ENCODE measurements at regions not wholly inside any gene's neighbourhood (a gene's known extent, or its start where the extent isn't known, plus 50 kb on each side); places are given as distances from the start of the nearest gene placed in this dataset.

DNA sequence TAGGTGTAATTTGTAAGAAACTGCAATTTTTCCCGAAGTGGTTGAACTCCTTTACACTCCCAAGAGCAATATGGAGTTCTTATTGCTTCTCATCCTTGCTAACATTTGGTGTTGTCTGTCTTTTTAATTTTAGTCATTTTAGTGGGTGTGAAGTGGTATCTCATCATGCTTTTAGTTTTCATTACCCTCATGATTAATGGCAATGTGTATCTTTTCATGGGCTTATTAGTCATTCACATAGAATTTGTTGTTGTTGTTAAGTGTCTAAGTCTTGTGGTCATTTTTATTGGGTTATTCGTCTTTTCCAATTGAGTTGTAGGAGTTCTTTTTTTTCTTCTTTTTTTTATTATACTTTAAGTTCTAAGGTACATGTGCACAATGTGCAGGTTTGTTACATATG, 238.3 kb upstream of the SESN3 start:
- Histone ChIP-seq H3K27me3 (no peaks in the 10 kb centered on the region), H4K20me1 (no peaks in the 10 kb centered on the region), H3K4me3 (no peak overlapping the region), H3K9me3 (no peaks in the 10 kb centered on the region), H3K4me2 (no peak overlapping the region), H3K4me1 (no peaks in the 10 kb centered on the region), H3K27ac (no peak overlapping the region), H3K9ac (no peak overlapping the region), H3K36me3 (no peaks in the 10 kb centered on the region)
- TF ChIP-seq Cebpa-rat (IDR thresholded peaks at IDR 0.05): no peak

DNA sequence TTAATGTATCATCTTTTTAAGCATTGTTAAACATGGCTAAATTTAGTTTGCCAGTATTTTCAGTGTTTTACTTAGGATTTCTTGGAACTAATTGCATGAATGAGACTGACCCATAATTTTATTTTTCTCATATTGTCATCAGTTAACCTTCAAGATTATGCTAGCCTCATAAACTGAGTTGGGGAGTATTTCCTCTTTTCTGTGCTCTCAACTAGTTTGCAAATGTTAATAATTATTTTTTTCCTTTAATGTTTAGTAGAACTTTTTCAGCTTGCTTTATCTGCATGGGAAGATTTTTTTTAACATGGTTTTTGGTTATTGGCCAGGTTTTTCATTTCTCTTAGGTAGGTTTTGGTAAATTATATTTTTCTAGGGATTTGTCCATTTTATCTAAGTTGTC, 235.4 kb upstream of the SESN3 start:
- no peaks in the 10 kb centered on the region for H3K9me3 ChIP-seq
- no peaks in the 10 kb centered on the region for H4K20me1 ChIP-seq
- no peak overlapping the region for H3K4me3 ChIP-seq
- H3K36me3 ChIP-seq: no peaks in the 10 kb centered on the region
- H3K4me2 ChIP-seq: no peak overlapping the region
- H3K27me3 ChIP-seq: no peaks in the 10 kb centered on the region
- no peak overlapping the region for H3K27ac ChIP-seq
- no peaks in the 10 kb centered on the region for H3K4me1 ChIP-seq
- no peak overlapping the region for H3K9ac ChIP-seq
- TF ChIP-seq Cebpa-rat (IDR thresholded peaks at IDR 0.05): no peak

DNA sequence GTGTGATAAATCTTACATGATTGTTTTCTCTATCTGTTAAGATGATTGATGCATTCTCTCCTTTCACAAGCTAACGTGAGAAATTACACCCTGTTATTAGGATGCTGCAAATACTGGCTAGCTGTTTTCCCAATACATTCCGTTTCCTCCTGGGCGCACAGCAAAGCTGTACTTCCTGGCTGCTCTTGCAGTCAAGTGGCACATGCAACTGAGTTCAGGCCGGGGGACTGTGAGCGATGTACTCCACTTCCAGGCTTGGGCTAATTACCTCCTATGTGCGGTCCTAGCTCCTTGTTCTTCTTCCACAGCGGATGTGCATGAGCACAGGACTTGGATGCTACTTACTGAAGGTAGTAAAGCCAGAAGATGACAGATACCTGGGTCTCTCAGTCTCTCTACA, 234.9 kb upstream of the SESN3 start:
- no peaks in the 10 kb centered on the region for H3K4me1 ChIP-seq
- H4K20me1 ChIP-seq: no peaks in the 10 kb centered on the region
- H3K9me3 ChIP-seq: no peaks in the 10 kb centered on the region
- H3K4me2 ChIP-seq: no peak overlapping the region
- no peaks in the 10 kb centered on the region for H3K27me3 ChIP-seq
- no peak overlapping the region for H3K4me3 ChIP-seq
- no peak overlapping the region for H3K9ac ChIP-seq
- no peaks in the 10 kb centered on the region for H3K36me3 ChIP-seq
- no peak for TF ChIP-seq Cebpa-rat (IDR thresholded peaks at IDR 0.05)
- H3K27ac ChIP-seq: no peak overlapping the region

DNA sequence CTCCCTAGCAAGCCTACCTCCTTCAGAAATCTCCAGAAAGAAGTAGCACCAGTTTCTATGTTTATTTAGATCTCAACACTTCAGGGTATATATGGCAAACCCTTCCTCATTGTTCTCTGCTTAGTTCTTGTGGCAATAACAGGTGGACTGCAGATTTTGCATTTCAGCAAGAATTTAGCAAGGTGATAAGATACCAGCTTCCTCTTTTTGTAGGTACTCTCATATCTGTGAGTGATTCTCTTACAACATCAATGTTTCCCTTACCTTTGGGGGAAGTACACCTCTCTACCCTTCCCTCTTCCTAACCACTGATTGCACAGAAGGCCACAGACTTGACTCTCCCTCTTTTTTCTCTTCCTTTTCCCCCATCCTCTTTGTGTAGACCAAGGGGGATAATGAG, 230.9 kb upstream of the SESN3 start:
- no peak overlapping the region for H3K4me3 ChIP-seq
- no peak overlapping the region for H3K9ac ChIP-seq
- no peak overlapping the region for H3K4me2 ChIP-seq
- no peak overlapping the region for H3K27ac ChIP-seq
- H3K27me3 ChIP-seq: no peaks in the 10 kb centered on the region
- 0 out of 2 replicates have a peak, but pooled peaks cover 3% of the 10 kb centered on the region for H3K9me3 ChIP-seq
- no peaks in the 10 kb centered on the region for H3K36me3 ChIP-seq
- H3K4me1 ChIP-seq: no peaks in the 10 kb centered on the region
- H4K20me1 ChIP-seq: no peaks in the 10 kb centered on the region
- no peak for TF ChIP-seq Cebpa-rat (IDR thresholded peaks at IDR 0.05)

DNA sequence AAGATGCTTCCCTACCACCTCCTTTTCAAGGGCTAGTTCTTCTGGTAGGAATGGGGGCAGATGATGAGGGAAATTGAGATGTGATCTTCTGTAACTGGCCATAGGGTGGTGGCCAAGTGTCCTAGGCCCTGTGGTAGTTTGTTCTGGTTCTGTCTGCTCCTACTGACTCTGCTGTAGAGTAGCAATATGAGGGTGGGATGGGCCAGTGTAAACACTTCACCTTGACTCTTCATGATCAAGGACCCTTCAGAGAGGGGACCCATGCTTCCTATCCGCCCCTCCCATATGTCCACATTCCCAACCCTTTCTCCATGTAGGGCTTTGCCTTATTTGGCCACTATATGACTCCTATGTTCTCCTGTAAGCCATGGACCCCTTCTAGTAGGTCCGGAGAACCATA, 230.3 kb upstream of the SESN3 start:
- Histone ChIP-seq H3K36me3 (no peaks in the 10 kb centered on the region), H3K9me3 (0 out of 2 replicates have a peak, but pooled peaks cover 3% of the 10 kb centered on the region), H3K4me2 (no peak overlapping the region), H3K27me3 (no peaks in the 10 kb centered on the region), H3K4me3 (no peak overlapping the region), H3K9ac (no peak overlapping the region), H3K27ac (no peak overlapping the region), H4K20me1 (no peaks in the 10 kb centered on the region), H3K4me1 (no peaks in the 10 kb centered on the region)
- TF ChIP-seq Cebpa-rat (IDR thresholded peaks at IDR 0.05): no peak

DNA sequence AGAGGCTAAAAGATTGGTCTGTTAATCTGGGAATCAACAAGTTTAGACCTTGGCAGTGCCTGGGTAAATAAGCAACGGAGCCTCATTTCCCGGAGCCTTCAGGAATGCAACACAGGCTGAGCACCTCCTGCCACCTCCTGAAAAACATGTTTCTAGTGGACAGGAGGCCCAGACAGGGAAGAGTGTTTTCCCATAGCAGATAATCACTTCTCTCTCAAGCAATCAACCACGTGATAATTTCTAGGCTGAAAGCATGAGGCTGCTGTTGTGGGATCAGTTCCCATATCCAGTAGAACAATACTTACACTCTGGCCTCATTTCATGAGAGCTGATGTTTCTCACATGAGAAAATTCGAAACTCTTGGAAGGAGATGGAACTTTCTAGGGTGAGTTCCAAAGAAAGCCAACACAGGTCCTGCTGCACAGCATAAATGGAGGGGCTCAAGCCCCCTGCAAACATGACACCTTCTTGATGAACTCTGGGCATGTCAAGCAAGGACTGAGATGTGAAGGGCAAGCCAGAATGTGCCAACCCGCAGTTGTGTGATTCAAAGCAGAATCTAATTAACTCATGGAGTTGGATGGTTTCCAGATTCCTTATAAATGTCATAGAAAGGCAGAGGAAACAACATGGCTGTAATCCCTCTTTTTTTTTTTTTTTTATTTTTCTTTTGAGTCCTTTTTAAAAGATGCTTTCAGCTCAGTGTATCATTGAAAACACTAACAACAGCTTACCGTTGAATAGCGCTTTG, 228.5 kb upstream of the SESN3 start:
- Histone ChIP-seq H3K36me3 (no peaks in the 10 kb centered on the region), H3K9me3 (0 out of 2 replicates have a peak, but pooled peaks cover 3% of the 10 kb centered on the region), H3K4me3 (no peak overlapping the region), H3K4me2 (no peak overlapping the region), H3K4me1 (no peaks in the 10 kb centered on the region), H4K20me1 (no peaks in the 10 kb centered on the region), H3K27ac (no peak overlapping the region), H3K27me3 (no peaks in the 10 kb centered on the region), H3K9ac (no peak overlapping the region)
- no peak for TF ChIP-seq Cebpa-rat (IDR thresholded peaks at IDR 0.05)

DNA sequence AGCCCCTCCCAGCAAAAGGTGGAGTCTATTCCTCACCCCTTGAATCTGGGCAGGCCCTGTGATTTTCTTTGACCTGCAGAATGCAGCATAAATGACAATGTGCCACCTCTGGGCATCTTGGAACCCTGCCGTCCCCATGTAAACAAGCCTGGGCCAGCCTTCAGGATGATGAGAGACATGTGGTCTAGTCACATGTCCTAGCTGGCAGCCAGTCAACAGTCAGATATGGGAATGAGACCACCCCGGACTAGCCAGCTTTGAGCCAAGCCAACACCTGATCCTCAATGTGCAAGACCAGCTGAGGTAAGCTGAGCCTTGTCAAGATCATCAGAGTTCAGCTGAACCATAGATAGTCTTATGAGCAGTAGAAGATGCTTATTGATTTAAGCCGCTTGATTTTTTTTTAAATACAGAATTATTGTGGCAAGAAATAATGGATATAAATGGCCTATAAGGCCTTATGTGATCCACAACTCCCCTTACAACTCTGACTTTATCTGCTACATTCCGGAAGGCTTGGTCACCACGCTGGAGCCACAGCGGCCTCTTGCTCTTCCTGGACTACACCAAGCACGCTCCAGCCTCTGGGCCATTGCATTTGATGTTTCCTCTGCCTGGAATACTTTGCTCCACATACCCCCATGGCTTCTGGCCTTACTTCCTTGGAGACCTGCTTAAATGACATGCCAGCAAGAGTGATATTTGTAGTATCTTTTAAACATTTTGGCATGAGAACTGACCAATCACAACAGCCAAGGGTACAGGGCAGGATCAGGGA, 225.9 kb upstream of the SESN3 start:
- H3K4me2 ChIP-seq: no peak overlapping the region
- H3K36me3 ChIP-seq: no peaks in the 10 kb centered on the region
- H3K9me3 ChIP-seq: 0 out of 2 replicates have a peak, but pooled peaks cover 3% of the 10 kb centered on the region
- no peaks in the 10 kb centered on the region for H4K20me1 ChIP-seq
- no peak for TF ChIP-seq Cebpa-rat (IDR thresholded peaks at IDR 0.05)
- H3K9ac ChIP-seq: no peak overlapping the region
- H3K27ac ChIP-seq: no peak overlapping the region
- H3K4me1 ChIP-seq: no peaks in the 10 kb centered on the region
- no peak overlapping the region for H3K4me3 ChIP-seq
- no peaks in the 10 kb centered on the region for H3K27me3 ChIP-seq

DNA sequence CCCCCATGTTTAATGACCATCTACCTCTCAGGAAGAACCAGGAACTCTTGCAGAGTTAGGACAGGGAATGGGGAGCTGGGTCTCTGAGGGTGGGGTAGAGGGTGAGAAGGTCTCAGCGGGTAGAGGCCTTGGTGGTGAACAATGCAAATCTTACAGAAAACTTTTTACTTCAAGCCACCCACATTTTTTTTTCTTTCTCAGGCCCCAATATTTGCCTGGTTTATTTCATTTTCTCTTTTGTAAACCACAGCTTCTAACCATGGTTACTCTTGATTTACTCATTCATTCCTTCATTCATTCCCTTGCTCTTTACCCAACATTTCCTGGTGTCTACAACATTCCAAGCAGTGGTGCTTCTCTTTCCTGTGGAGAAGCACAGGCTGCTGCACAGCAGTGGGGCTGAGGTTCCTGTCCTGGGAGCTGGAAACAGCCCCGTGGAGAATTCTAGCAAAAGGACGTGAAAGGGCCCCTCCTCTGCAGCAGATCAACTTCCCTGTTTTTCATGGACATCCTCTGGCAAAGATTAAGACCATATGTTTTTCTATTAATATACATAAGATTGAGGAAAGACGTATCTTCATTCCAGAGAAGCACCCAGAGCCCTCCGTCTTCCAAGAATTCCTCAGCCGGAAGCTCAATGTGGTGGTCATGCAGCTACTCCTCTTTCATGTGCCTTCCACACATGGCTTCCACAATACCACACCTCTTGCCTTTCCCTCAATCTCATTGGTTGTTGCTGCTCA, 224.4 kb upstream of the SESN3 start:
- Histone ChIP-seq H3K27me3 (no peaks in the 10 kb centered on the region), H3K4me1 (no peaks in the 10 kb centered on the region), H3K36me3 (no peaks in the 10 kb centered on the region), H3K9me3 (0 out of 2 replicates have a peak, but pooled peaks cover under 1% of the 10 kb centered on the region), H3K27ac (no peak overlapping the region), H3K4me2 (no peak overlapping the region), H3K9ac (no peak overlapping the region), H4K20me1 (no peaks in the 10 kb centered on the region), H3K4me3 (no peak overlapping the region)
- no peak for TF ChIP-seq Cebpa-rat (IDR thresholded peaks at IDR 0.05)

DNA sequence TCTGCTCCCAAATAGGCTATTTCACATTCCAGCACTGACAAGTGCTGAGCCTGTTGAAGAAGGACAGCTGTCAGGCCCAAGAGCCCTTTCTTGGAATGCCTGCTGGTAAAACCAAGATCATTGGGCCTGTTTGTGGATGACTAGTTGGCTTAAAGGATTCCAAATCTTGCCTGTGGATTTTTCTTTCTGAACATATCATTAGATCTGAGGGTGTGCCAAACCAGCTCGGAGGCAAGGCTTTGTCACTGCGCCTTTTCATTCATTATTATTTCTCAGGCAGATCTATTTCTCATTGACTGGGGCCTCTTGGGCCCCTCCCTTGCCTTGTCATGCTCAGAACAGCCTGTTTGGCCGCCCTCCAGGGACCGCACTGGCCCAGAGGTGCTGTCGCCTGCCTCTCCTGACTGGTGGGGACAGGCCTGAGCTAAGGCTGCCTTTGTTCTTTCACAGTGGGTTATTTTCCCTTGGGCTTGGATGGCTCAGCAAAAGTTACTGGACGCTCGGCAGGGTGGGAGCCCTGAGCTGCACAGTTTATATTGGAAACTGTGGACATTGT, 222.7 kb upstream of the SESN3 start:
- H3K27ac ChIP-seq: no peak overlapping the region
- H3K9ac ChIP-seq: no peak overlapping the region
- H3K9me3 ChIP-seq: no peaks in the 10 kb centered on the region
- H3K36me3 ChIP-seq: no peaks in the 10 kb centered on the region
- no peaks in the 10 kb centered on the region for H3K27me3 ChIP-seq
- H3K4me3 ChIP-seq: no peak overlapping the region
- H3K4me2 ChIP-seq: no peak overlapping the region
- no peaks in the 10 kb centered on the region for H3K4me1 ChIP-seq
- H4K20me1 ChIP-seq: no peaks in the 10 kb centered on the region
- TF ChIP-seq Cebpa-rat (IDR thresholded peaks at IDR 0.05): no peak
